OCI-LY7 (cell line): ENCODE measurements at regions not wholly inside any gene's neighbourhood (a gene's known extent, or its start where the extent isn't known, plus 50 kb on each side); places are given as distances from the start of the nearest gene placed in this dataset.

Experiments used
- CTCF ChIP-seq: fragments of 200-600 bp; sonication (generic); conservative IDR thresholded peaks from 2 replicates; pipeline ENCODE4 v1.5.1; 2014; ENCODE audit warnings: mild to moderate bottlenecking, antibody characterized with exemption, low read length, moderate library complexity, mixed read lengths
- EZH2phosphoT487 ChIP-seq: fragments of 200-600 bp; sonication (generic); IDR thresholded peaks from 2 replicates; pipeline ENCODE4 v1.6.1; 2018; ENCODE audit warnings: low read depth, borderline replicate concordance, mild to moderate bottlenecking, mixed run types, antibody characterized with exemption, low read length, moderate library complexity, mixed read lengths

- TF ChIP-seq CTCF (no peak), EZH2phosphoT487 (no peak)
Measured at GRCh38 chr17:36880268-36880905, 56.9 kb upstream of the LHX1 start.
